Parathyroid adenoma (tissue), 2 donors: ENCODE measurements at regions not wholly inside any gene's neighbourhood (a gene's known extent, or its start where the extent isn't known, plus 50 kb on each side); places are given as distances from the start of the nearest gene placed in this dataset.

Experiments
- H2AFZ ChIP-seq: fragments of 300-600 bp; sonication (generic); one replicate; pipeline ENCODE4 v1.7.0; 2017; ENCODE audit warnings: antibody characterized with exemption, mild to moderate bottlenecking
- H3K27ac ChIP-seq: fragments of 300-600 bp; sonication (generic); one replicate; pipeline ENCODE4 v1.7.0; 2017
- H3K27me3 ChIP-seq: fragments of 300-600 bp; sonication (generic); one replicate; pipeline ENCODE4 v1.7.0; 2017; ENCODE audit warnings: low read length; ENCODE audit not compliant: control insufficient read depth, insufficient read depth
- H3K36me3 ChIP-seq: fragments of 300-600 bp; sonication (generic); one replicate; pipeline ENCODE4 v1.7.0; 2017; ENCODE audit warnings: low read length; ENCODE audit not compliant: control insufficient read depth, insufficient read depth
- H3K4me1 ChIP-seq: fragments of 300-600 bp; sonication (generic); one replicate; pipeline ENCODE4 v1.7.0; 2017; ENCODE audit warnings: control low read depth
- H3K4me2 ChIP-seq: fragments of 300-600 bp; sonication (generic); one replicate; pipeline ENCODE4 v1.7.0; 2017; ENCODE audit warnings: low read length
- H3K4me3 ChIP-seq: fragments of 300-600 bp; sonication (generic); one replicate; pipeline ENCODE4 v1.7.0; 2017; ENCODE audit warnings: low read depth, low read length
- H3K79me2 ChIP-seq: fragments of 300-600 bp; sonication (generic); one replicate; pipeline ENCODE4 v1.7.0; 2017; ENCODE audit warnings: control low read depth
- H3K9ac ChIP-seq: fragments of 300-600 bp; sonication (generic); one replicate; pipeline ENCODE4 v1.7.0; 2017; ENCODE audit warnings: mild to moderate bottlenecking
- H3K9me3 ChIP-seq: fragments of 300-600 bp; sonication (generic); one replicate; pipeline ENCODE4 v1.7.0; 2017; ENCODE audit warnings: low read length; ENCODE audit not compliant: control insufficient read depth
- TF ChIP-seq, protein P1 (sequence below): fragments of 300-600 bp; sonication (generic); IDR thresholded peaks from one replicate; pipeline ENCODE4 v1.7.0; 2017; ENCODE audit warnings: antibody characterized with exemption, mild to moderate bottlenecking
- donor health status: primary hyperparathyroidism.

DNA sequence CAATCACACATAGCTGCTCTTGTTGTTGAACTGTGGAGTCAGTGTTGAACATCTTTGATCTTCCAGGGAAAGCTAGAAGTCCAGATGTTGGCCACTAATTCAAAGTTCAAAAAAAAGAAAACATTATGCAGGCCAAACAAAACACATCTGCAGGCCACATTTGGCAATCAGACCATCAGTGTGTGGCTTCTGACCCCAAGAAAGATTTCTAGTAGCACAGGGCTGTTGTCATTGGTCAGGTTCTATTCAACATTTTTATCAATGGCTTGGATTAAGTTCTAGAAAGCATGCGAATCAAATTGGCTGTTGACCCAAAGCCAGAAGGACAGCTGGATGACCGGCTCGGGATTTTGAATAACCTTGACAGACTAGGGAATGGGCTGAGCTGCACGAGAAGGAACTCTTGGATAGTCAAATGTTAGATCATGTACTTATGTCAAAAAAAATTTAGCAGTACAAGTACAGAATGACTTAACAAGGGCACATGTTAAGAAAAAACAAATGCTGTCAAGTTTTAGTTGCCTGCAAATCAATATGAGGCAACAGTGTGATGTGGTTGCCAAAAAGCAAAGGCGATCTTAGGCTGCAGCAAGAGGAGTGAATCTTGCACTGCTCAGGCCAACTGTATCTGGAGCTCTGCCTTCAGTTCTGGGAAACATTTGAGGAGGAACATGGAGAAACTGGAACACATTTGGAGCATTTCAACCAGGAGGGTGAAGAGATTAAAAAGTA lies 187.6 kb downstream of the RGS9 start:
- Histone ChIP-seq H3K27ac (no peak overlapping the region), H3K9me3 (no peaks in the 10 kb centered on the region), H3K4me3 (no peak overlapping the region), H3K79me2 (no peaks in the 10 kb centered on the region), H3K9ac (no peak overlapping the region), H2AFZ (no peak overlapping the region), H3K27me3 (no peaks in the 10 kb centered on the region), H3K4me2 (no peak overlapping the region), H3K4me1 (peaks cover 7% of the 10 kb centered on the region), H3K36me3 (no peaks in the 10 kb centered on the region)
- TF ChIP-seq, protein P1, sequence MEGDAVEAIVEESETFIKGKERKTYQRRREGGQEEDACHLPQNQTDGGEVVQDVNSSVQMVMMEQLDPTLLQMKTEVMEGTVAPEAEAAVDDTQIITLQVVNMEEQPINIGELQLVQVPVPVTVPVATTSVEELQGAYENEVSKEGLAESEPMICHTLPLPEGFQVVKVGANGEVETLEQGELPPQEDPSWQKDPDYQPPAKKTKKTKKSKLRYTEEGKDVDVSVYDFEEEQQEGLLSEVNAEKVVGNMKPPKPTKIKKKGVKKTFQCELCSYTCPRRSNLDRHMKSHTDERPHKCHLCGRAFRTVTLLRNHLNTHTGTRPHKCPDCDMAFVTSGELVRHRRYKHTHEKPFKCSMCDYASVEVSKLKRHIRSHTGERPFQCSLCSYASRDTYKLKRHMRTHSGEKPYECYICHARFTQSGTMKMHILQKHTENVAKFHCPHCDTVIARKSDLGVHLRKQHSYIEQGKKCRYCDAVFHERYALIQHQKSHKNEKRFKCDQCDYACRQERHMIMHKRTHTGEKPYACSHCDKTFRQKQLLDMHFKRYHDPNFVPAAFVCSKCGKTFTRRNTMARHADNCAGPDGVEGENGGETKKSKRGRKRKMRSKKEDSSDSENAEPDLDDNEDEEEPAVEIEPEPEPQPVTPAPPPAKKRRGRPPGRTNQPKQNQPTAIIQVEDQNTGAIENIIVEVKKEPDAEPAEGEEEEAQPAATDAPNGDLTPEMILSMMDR, result no peak

DNA sequence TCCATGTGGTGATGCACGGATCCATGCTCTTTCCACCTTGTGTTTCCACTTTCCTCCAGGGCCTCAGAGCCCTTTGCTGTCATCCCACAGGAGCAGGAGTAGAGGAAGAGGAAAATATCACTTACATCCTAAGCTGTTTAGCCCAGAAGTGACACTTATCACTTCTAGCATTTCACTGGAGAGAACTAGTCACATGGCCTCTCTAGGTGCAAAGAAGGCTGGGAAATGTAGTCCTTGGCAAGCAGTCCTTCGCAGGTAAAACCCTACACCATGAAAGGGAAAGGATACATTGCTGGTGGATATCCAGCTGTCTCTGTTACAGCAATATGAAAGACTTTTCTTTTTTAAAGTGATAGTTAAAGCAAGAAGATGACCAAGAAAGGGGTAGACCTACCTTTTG lies 185.9 kb downstream of the RGS9 start:
- H3K79me2 ChIP-seq, result no peaks in the 10 kb centered on the region
- H3K4me2 ChIP-seq, result no peak overlapping the region
- TF ChIP-seq, protein P1, result no peak
- H3K9ac ChIP-seq, result no peak overlapping the region
- H3K4me1 ChIP-seq, result peaks cover 7% of the 10 kb centered on the region
- H3K27ac ChIP-seq, result no peak overlapping the region
- no peaks in the 10 kb centered on the region for H3K36me3 ChIP-seq
- H3K9me3 ChIP-seq, result no peaks in the 10 kb centered on the region
- no peaks in the 10 kb centered on the region for H3K27me3 ChIP-seq
- H2AFZ ChIP-seq, result no peak overlapping the region
- H3K4me3 ChIP-seq, result no peak overlapping the region

DNA sequence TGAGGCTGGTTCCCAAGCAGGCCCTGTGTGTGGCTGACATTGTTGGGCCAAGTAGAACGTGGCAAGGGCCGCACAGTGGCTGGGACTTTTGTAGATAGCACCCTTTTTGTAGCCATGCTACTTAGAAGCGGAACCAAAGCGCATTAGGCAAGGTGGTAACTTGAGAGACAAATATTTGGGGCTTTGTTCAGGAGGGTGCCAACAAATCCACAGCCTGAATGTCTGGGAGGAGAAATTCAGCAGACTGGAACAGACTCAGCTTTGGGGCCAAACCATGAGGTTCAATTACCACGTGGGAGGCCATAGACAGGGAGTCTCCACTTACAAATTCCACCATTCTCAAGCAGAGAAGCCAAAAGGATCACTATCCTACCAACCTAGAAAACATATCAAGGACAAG lies 183.7 kb downstream of the RGS9 start:
- Histone ChIP-seq H3K36me3 (no peaks in the 10 kb centered on the region), H2AFZ (peak overlapping the region; percentile 21), H3K4me3 (no peak overlapping the region), H3K79me2 (no peaks in the 10 kb centered on the region), H3K4me1 (peaks cover 7% of the 10 kb centered on the region), H3K9ac (no peak overlapping the region), H3K9me3 (no peaks in the 10 kb centered on the region), H3K27ac (no peak overlapping the region), H3K27me3 (no peaks in the 10 kb centered on the region), H3K4me2 (no peak overlapping the region)
- TF ChIP-seq, protein P1, result no peak

DNA sequence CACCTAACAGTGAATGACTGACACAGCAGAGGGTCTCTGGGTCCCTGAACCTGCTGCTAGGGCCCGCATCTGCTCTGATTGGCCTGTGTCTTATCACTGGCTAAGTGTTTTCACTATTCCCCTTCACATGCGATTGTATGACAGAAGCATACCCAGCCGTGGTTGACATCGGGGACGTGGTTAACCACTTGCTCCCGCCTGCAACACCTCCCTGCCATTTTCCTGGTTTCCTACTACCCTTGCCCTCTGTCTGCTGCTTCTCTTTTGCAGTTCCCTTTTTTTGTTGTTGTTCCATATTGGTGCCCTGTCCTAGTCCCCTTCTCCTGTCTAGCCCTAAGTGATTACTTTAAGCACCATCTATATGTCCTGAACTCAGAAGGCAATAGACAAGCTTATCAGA lies 177.0 kb downstream of the RGS9 start:
- Histone ChIP-seq H3K79me2 (no peaks in the 10 kb centered on the region), H2AFZ (peak overlapping the region; percentile 23), H3K4me3 (no peak overlapping the region), H3K27ac (peak overlapping the region; percentile 85), H3K9ac (no peak overlapping the region), H3K9me3 (no peaks in the 10 kb centered on the region), H3K4me1 (peaks cover 31% of the 10 kb centered on the region), H3K4me2 (no peak overlapping the region), H3K36me3 (no peaks in the 10 kb centered on the region), H3K27me3 (no peaks in the 10 kb centered on the region)
- TF ChIP-seq, protein P1, result no peak
